ENCODE measurements at regions not wholly inside any gene's neighbourhood (a gene's known extent, or its start where the extent isn't known, plus 50 kb on each side); places are given as distances from the start of the nearest gene placed in this dataset.

DNA sequence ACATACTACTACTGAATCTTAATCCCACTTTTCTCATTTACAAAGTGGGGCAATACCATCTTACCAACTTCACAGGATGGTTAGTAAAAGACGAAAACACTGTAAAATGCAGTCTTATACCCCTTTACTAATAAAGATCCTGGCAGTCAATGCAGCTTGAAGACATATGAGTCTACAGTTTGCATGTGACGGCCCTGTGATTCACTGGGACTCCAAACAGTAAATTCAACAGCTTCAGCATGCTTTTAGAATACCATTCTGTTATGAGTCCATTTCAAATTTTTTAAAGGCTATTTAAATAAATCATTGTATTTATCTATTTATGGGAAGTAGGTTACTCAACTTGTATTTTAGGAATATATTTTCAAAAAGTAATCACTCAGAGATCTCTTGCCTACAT lies 629.1 kb downstream of the LIG4 start:
- TF ChIP-seq POLR2AphosphoS5 (IDR thresholded peaks at IDR 0.05; ENCODE audit: borderline replicate concordance, low read depth, low read length) (no peak), FOXP2 (optimal IDR thresholded peaks at IDR 0.05; ENCODE audit: control extremely low read depth, extremely low read length, insufficient read depth) (no peak), EZH2 (IDR thresholded peaks at IDR 0.05) (no peak)

Data from SK-N-MC (cell line).